H1 (cell line): ENCODE measurements at regions not wholly inside any gene's neighbourhood (a gene's known extent, or its start where the extent isn't known, plus 50 kb on each side); places are given as distances from the start of the nearest gene placed in this dataset.

Experiments used
- CEBPB ChIP-seq: IDR thresholded peaks from 2 replicates; pipeline ENCODE4 v1.6.1; 2012; ENCODE audit warnings: low read depth, low read length
- POLR2A ChIP-seq, 2 experiments: IDR thresholded peaks; 1 replicate in 1 of 2; 2 replicates in 1 of 2; pipeline ENCODE4 v1.6.1; 2011; ENCODE audit warnings: low read depth in 2 of 2, low read length in 2 of 2, mild to moderate bottlenecking in 2 of 2; ENCODE audit errors: control extremely low read depth in 1 of 2

DNA sequence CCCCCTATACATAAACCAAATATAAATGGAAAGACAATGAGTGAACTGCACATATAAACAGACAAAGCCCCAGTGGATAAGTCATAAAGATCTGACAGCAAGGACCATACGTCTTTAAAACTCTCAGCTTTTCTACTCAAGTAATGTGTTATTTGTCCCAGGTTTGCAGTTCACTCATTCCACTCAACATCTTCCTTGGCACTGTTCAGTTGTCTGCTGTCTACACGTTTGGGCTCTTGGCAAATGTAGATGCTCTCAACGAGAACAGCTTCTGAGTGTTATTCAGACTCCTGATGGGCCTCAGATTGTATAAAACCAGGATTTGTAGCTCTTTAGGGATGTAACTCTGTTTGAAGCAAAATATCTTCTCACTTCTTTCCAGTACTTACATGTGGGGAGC lies 198.2 kb upstream of the SEMA6A start:
- TF ChIP-seq POLR2A (IDR thresholded peaks at IDR 0.05; ENCODE audit: control extremely low read depth in 1 of 2, low read depth in 2 of 2, low read length in 2 of 2), result no peak
- TF ChIP-seq CEBPB, result no peak
